GM19351 (cell line): ENCODE measurements at regions not wholly inside any gene's neighbourhood (a gene's known extent, or its start where the extent isn't known, plus 50 kb on each side); places are given as distances from the start of the nearest gene placed in this dataset.
"Not testable (repeated sequence)": the region's sequence is repeated elsewhere in the genome, so short reads cannot be mapped to it uniquely, and the experiment has no call there.

Experiments
- ATAC-seq: cut with Tn5 transposase; IDR thresholded peaks from one replicate; pipeline ENCODE4 v1.9.1; 2021; ENCODE audit warnings: mild to moderate bottlenecking, moderate library complexity; ENCODE audit not compliant: unreplicated experiment

DNA sequence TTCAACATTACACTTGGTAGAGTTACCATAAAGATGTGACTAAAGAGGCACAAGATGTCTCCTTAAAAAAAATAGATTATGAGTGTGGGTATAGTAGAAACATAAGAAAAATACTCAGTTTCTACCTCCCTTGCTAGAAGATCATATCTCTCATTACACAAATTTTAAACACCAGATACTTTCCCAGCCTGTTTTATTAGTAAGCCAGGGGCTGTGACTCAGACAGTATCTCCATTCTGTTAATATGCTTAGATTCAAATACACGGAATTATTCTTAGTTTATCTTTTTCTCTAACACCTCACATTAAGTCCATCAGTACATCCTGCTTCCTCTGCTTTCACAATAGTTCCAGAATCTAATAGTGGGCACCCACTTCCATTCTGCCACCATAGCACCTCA lies 561.8 kb upstream of the ADAMTS5 start:
- no peak for ATAC-seq

DNA sequence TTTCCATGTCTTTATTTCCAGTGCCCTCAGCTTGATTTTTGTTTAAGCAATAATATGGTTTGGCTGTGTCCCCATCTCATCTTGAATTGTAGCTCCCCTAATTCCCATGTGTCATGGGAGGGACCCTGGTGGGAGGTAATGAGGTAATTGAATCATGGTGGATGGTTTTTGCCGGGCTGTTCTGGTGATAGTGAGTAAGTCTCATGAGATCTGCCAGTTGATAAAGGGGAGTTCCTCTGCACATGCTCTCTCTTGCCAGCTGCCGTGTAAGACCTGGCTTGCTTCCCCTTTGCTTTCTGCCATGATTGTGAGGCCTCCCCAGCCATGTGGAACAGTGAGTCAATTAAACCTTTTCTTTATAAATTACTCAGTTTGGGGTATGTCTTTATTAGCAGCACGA lies 559.6 kb upstream of the ADAMTS5 start:
- ATAC-seq = no peak

DNA sequence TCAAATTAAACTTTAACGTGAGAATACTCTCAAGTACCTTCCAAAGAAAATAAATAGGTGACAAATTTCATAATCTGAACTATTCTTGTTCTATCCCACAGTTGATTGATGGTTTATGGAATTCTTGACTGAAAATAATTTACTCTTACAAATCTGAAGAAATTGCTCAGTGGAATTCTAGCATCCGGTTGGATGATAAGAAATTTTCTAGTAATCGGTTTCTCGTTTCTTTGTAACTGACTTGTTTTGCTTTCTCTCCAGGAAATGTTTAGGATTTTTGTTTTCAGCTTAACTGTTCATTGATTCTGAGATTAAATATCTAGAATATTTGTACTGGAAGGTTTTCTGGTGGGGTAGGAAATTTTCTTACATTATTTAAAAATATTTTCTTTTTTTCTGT lies 558.9 kb upstream of the ADAMTS5 start:
- ATAC-seq = no peak

DNA sequence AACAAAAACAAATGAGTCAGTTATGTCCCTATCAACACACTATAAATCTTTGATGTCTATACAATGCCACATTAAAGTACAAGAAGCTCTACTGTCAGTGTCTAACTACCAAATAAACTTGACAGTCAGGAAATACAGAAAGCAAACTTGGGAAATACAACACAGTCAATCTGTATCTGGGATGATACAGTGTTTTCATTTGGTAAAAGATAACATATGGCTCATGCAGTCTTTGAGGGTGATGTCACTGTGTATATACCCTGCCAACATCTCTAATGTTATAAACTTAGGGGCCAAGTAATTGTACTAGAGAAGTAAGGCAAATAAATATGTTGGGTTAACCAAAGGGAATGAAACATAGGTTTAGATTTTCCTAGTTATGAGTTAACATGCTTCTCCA lies 552.5 kb upstream of the ADAMTS5 start:
- no peak for ATAC-seq

DNA sequence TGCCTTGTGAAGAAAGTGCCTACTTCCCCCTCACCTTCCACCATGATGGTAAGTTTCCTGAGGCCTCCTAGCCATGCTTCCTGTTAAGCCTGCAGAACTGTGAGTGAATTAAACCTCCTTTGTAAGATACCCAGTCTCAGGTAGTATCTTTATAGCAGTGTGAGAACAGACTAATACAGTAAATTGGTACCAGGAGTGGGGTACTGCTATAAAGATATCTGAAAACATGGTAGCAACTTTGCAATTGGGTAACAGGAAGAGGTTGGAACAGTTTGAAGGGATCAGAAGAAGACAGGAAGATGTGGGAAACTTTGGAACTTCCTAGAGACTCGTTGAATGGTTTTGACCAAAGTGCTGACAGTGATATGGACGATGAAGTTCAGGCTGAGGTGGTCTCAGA lies 550.3 kb upstream of the ADAMTS5 start:
- ATAC-seq = not testable (repeated sequence)

DNA sequence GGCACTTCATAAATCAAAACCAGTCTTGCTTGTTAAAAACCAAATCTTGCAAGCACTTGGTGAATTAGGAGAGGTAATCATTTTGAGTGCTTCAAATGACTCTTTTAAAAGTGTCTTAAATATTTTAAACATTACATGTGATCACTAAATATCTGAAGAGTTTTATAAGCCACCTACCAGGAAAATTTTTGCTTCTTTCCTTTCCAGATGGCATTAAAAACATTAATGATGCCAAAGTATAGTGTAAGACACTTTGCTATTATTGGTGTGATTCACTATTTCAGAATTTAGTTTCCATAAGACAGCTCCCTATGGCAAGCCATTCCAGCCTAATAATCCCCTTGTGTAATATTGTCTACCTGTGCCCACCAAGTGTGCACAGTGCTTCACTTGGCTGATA lies 548.8 kb upstream of the ADAMTS5 start:
- no peak for ATAC-seq

DNA sequence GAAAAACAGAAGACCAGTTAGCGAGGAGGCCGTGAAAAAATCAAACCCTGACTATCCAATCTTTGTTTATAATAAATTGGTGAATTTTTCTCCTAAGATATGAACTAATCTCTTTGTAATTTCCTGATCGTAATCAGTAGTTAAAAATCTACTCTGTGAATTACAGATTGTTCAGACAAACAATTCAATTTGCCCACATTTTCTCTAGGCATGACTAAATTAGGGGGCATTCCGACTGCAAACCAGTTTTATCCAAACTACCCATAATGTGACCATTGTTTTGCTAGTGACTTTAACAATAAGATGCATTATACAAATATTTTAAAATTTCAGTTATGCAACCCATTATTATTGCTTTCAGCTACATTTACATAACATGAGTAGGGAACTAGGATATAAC lies 546.9 kb upstream of the ADAMTS5 start:
- no peak for ATAC-seq

DNA sequence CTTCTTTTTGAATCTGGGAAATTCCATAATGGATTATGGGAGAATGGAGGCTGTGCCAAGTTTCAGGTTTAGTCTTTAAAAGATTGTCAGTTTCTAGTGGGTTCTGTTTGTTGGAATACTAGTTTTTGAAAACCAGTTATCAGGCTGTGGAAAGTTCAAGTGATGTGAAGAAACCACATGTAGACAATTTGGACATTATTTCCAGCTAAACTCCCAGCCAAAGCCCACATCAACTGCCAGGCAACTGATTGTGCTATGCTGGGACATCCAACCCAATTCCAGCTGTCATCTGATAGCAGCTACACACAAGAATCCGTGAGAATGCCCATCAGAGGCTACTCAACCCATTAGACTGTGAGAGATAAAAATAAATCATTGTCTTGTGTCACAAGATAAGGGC lies 546.1 kb upstream of the ADAMTS5 start:
- ATAC-seq = no peak

DNA sequence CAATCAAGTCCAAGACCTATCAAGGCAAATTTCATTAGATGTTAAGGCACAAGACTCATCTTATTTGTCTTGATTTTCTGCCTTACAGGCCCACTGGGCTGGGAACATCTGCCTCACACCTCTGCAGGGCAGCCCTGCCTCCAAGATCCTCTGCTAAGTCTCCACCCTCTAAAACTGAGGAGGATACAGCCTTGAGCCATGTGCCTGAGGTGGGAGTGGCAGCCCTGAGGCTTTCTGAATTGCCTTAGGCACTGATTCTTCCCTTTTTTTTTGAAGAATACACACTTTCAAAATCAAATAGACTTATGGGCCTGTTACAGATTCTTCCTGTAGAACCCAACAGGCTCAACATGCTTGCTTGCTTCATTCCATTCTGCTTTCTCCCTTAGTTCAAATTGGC lies 544.3 kb upstream of the ADAMTS5 start:
- ATAC-seq = no peak

DNA sequence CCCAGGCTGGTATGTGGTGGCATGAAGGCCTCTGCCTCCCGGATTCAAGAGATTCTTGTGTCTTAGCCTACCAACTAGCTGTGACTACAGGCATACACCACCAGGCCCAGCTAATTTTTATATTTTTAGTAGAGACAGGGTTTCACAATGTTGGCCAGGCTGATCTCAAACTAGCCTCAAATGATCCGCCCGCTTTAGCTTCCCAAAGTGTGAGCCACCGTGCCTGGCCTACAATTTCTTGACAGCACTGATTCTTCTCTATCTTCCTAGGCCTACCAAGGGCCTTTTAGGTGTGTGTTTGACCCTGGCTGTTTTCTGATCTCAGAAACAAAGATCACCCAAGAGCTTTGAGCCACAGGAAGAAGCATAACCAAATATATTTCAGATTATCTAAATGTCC lies 540.8 kb upstream of the ADAMTS5 start:
- ATAC-seq = no peak

DNA sequence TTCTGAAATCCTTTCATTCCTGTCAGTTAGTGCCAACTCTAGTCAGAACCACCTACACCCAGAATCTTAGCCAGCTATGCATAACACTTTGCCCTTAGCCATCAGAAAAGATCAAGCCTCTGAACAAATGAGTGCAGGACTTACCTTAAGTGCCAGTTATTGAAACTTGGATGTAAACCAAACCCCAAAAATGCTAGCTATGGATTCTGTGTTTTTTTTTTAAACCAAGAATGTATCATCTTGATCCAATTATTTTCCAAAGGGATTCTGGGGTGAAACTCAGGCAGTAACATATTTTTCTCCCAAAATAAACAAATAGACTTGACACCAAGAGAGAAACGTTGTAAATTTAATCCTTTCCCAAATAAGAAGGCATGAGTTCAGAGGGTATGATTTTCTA lies 538.6 kb upstream of the ADAMTS5 start:
- ATAC-seq = no peak

DNA sequence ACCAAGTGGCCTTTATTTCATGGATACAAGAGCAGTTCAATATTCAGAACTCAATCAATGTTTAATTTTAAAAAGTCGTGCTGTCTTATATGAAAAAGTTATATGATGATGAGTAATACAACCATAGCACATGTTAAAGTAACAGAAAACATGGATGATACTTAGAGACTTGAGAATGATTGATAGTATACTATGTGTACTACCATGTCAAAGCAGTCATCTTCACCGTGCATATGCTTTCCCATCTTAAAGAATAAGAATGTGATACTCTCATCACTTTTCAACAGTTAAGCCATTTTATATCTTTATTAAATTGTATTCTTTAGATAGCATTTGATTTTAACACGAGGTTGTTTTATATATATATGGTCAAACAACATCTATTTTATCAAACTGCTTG lies 535.9 kb upstream of the ADAMTS5 start:
- ATAC-seq = no peak

DNA sequence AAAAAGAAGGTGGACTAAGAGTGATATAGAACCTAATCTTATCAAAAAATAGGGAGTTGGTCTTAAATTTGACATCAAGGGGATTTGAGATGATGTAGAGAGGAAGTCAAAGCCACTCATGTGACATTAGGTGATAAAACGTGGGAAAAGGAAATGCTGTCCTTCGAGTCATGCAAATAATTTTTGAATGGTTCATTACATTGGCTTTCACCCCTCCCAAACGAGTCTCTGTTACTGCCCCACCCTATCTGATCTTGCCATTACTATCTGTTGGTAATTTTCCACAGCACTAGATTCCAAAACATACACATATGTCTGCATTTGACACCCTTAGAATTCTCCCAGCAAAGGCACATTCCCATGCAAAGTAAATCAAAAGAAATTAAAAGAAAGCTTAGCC lies 531.1 kb upstream of the ADAMTS5 start:
- ATAC-seq = no peak

DNA sequence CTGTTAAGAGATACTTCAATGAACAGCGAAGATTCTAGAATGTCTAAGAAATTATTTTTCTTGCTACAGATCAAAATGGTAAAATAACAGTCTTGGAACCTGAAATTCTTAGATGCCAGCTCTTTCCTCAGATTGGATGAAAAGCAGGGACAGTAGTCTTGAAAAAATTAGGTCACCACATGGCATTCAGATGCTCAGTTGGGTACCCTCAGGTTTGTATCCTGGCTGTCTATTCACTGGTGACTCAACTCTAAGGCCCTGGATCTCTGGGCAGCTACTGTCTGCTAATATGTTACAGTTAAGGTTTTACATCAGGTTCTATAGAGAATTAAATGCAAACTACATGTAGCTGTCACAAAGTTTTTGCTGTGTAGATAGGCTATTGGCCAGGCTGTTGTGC lies 528.9 kb upstream of the ADAMTS5 start:
- ATAC-seq = no peak

DNA sequence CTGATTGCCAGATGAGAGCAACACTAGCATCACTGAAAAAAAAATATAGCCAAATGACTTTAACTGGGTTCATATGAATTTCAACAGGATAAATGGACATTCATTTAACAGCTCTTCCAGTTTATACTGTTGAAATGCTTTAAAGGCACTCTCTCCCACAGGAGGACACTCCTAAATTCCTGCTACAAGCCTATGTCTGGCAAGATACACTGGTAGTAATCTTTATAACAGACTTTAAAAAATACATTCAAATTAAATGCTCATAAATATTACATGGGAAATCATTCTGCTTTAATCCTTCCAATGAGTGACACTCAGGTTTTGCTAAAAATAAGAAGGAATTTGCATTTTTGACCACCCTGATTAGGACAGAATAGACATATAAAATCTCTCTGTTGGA lies 526.7 kb upstream of the ADAMTS5 start:
- ATAC-seq = no peak

DNA sequence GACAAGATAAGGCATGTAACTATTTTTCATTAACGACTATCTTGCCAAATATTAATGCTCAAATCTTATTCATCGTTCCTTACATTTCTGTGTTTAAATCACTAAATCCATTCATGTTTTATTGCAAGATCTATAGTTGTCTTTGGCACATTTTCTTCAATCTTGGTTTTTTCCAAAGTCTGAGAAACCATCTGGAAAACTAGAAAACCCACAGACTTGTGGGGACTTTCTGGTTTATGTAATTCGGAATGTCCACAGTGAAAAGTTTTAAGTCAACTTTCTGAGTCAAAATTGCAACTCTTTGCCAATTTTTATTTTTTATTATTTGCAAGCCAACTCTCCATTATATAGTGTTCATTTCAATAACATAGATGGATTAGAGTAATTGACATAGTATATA lies 520.8 kb upstream of the ADAMTS5 start:
- no peak for ATAC-seq

DNA sequence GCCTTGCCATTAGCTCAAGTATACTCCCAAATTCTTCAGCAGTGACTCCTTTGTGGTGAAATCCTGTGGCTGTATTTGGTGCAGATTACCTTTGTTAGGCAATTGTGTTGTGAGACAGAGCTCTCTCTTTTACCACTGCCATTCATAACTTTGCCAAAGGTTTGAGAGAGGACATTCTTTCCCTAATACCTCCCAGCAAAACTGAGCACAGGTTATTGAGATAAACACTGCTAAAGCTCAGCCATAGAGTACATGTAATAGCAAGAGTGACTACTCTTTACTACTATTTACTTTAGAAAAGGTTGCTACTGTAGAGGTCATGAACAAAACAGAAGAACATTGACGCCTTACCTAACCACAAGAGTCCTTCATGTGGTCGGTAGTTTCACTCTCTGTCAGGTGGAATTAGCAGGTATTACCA lies 514.0 kb upstream of the ADAMTS5 start:
- ATAC-seq = no peak

DNA sequence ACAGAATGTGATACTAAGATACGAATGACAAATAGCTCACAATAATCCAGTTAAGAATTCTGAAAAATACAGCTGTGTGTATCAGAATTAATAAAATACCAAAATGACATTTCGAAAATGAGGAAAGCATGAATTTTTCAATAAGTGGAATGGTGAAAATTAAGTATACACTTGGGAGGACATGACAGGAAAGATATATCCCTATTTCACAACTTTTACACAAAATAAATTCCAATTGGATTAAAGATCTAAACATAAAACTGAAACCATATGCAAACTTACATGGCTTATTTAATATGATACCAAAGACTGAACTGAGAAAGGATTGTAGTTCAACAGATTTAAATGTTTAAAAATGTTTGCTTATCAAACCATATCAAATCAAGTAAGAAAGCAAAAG lies 510.4 kb upstream of the ADAMTS5 start:
- no peak for ATAC-seq

DNA sequence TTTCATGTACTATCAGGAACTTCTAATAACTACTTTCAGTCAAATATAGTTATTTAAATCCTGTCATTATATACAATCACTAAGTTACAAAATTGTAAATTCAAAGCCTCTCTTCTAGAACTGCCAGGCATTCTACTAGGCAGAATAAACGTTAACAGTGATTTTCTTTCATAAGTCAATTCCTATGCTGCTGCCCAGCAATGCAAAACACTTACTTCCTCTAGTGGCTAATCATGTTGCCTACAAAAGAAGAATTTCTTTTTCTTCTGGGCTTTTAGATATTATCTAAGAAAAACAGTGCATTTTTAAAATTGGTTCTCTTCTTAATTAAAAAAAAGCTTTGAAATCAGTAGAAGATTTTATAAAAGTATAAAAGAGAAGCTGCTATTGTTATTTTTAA lies 509.8 kb upstream of the ADAMTS5 start:
- ATAC-seq = no peak

DNA sequence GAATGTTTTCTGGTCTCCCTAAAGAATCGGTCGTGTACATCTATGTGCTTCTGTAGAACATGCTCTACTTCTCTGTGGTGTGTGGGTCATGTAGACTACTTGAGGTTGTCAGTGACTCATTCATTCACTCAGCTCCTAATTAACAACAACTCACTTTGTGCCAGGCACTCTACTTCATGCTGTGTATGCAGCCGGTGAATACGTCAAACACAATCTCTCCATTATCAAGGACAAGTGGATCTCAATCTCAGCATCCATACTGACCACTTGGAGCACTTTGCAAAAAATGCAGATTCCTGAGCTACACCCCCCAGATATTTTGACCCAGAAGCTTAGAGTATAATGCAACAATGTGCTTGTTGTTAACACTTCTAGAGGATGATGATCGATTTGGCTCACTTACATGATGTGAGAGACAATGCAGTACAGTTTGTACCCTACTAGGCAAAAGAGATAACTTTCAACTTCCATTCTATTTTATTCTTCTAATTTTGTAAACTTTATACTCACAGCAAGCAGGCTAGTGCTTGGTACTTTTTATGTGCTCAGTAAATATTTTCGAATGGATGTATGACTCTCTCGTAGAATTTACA lies 508.6 kb upstream of the ADAMTS5 start:
- no peak for ATAC-seq

DNA sequence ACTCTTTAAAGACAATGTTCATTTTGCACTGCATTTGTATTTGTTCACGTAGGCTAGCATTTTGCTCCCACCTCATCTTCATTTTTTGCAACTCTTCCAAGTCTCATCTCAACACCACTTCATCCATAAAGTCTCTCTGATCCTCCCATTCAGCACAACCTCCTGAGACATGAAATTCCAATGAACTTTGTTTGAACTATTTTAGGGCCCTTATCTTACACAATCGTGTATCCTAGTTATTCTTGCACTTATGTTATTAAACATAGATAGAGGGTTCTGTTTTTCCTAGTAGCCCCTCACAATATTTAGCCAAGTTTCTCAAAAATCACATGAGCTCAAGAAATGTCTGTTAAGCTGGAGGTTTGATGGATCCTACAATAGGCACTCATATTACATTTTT lies 500.5 kb upstream of the ADAMTS5 start:
- no peak for ATAC-seq

DNA sequence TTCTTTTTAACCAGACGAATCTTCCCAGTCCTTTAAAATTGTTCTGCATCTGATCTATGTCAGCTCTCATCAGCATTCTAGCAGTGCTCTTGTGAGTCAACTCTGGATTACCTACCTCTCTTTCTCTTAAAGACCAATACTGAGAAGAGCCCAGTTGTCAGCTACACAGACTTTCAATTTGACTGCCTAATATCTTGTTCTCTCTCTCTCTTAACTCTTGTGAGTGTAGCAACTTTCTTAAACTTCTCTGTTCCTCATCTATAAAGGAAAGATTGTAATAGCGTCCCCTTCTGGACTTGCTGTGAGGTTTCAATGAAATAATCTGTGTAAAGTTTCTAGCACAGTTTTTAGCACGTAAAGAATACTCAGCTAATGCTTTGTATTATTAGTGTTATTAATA lies 499.3 kb upstream of the ADAMTS5 start:
- ATAC-seq = no peak

DNA sequence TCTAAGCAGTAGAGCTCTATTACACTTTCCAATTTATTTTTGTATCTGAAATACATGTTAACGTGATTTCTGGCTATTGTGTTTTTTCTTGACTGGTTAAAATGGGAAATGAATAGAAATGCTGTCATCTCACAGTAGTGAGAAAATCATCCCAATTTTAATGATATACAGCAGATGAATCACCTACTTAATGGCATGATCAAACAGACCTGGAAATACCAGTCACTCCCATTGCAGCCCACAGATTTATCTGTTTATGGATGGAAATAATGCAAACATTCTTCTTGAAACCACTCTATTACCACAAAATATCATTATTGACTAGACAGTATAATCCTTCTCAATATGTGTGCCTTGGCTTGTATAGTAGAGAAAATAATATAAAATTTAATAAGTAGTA lies 497.8 kb upstream of the ADAMTS5 start:
- ATAC-seq = no peak

DNA sequence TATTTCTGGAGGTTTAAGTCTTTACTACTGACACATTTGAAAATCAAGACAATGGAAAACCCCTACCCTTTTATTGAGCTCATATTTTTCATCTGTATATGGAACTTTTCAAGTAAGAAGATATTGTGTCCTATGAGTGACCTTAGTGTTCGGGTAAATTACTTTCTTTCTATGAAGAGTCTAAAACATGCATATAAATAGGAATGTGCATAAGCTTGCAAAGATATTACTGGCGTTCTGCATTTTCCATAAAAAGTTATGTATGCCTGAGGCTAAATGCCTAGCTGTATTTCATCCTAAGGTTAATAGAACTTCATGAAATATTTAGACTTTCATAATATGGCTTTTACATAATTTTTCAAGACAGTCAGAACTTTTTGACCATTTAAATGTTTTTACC lies 495.8 kb upstream of the ADAMTS5 start:
- no peak for ATAC-seq
